Skeletal muscle satellite cell (primary cell): ENCODE measurements at regions not wholly inside any gene's neighbourhood (a gene's known extent, or its start where the extent isn't known, plus 50 kb on each side); places are given as distances from the start of the nearest gene placed in this dataset.
A peak's percentile ranks its signal among the peaks of the same experiment; 100 is the strongest.

ENCODE experiments used
- H3K27me3 ChIP-seq: 2 replicates; pipeline ENCODE4 v1.7.0; 2013; ENCODE audit warnings: low read length; ENCODE audit not compliant: control insufficient read depth, insufficient read depth
- H3K36me3 ChIP-seq: 2 replicates; pipeline ENCODE4 v1.7.0; 2013; ENCODE audit warnings: mild to moderate bottlenecking, control low read depth, low read length; ENCODE audit not compliant: insufficient read depth
- H3K4me1 ChIP-seq: 2 replicates; pipeline ENCODE4 v1.7.0; 2013; ENCODE audit warnings: low read length; ENCODE audit not compliant: control insufficient read depth, insufficient read depth
- H3K4me2 ChIP-seq: 2 replicates; pipeline ENCODE4 v1.7.0; 2013; ENCODE audit warnings: mild to moderate bottlenecking, low read length
- H3K4me3 ChIP-seq: 2 replicates; pipeline ENCODE4 v1.7.0; 2013; ENCODE audit warnings: low read length
- H3K9ac ChIP-seq: 2 replicates; pipeline ENCODE4 v1.7.0; 2013; ENCODE audit warnings: mild to moderate bottlenecking, low read depth, low read length, moderate library complexity
- H3K9me3 ChIP-seq: replicated peaks from 2 replicates; pipeline ENCODE4 v1.7.0; 2013; ENCODE audit warnings: mild to moderate bottlenecking, control low read depth, low read length

DNA sequence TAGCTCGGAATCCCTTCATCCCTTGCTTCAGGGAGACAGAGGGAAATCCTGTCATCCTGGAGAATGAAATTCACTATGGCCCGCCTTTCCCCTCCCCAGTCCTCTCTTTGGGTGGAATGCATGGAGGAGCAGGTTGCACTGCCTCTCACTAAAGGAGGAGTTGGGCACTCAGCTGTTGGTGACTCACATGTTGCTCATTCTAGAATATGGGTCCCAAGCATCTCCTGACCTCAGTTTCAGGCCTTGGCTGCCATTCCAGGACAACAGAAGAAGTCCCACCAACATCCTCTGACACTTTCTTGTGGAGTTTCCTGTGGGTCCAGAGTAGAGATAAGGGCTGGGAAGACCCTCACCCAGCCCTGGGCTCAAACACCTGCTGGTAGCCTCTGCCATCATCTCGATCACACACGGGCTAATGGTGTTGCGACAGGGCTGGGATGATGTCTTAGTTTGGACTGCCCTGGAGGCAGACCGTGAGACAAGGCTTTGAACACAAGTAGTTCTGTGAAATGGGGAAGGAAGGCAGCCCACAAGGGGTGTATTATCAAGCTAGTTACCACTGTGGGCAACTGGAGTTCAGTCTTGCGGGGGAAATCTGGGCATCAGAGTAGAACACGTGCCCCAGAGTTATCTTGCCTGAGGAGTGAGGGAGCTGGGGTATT, 52.4 kb upstream of the RNF24 start:
- Histone ChIP-seq H3K27me3 (no peaks in the 10 kb centered on the region), H3K36me3 (no peaks in the 10 kb centered on the region), H3K9ac (no peak overlapping the region), H3K4me1 (peaks cover 72% of the 10 kb centered on the region), H3K9me3 (no peaks in the 10 kb centered on the region), H3K4me2 (peak overlapping the region; percentile 30), H3K4me3 (no peak overlapping the region)

DNA sequence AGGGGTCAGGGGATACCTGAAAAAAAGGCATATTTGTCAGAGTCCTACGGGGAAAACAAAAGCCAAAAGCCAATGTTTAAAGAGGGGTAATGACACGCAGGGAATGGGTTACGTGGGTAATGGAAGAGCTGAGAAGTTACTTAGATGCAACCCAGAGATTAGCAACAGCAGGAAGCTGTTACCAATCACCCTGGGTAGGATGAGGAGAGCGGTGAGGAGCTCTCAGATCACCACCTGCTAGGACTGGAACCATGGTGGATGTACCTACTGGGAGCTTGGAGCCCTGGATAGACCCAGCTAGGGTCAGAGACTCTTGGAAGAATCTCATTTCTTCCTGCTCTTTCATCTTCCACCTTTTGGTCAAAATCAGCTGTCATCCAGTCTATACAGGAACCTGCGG, 51.2 kb upstream of the RNF24 start:
- H3K36me3 ChIP-seq, result no peaks in the 10 kb centered on the region
- H3K9ac ChIP-seq, result no peak overlapping the region
- peaks cover 72% of the 10 kb centered on the region for H3K4me1 ChIP-seq
- no peaks in the 10 kb centered on the region for H3K9me3 ChIP-seq
- no peak overlapping the region for H3K4me3 ChIP-seq
- H3K27me3 ChIP-seq, result no peaks in the 10 kb centered on the region
- H3K4me2 ChIP-seq, result no peak overlapping the region

DNA sequence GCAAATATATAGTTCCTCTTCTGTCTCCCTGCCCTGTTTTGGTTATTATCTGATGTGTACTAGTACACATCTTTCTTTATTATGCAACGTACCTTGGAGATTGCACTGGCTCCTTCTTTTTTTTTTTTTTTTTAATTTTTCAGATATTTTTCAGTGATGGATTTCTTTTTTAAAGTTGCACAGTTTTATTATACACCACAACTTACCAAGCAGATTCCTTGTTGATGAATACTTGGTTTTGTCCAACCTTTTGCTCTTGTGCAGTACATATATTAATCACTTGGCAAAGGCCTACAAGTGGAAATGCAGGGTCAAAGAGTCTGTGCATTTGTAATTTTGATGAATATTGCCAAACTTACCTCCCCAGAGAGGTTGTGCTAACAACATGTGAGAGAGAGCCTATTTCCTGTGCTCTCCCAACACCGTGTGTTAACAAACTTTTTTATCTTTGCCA, 50.1 kb upstream of the RNF24 start:
- peak overlapping the region; percentile 72 for H3K4me2 ChIP-seq
- H3K4me1 ChIP-seq, result peaks cover 72% of the 10 kb centered on the region
- no peaks in the 10 kb centered on the region for H3K27me3 ChIP-seq
- peak overlapping the region; percentile 26 for H3K4me3 ChIP-seq
- H3K9me3 ChIP-seq, result no peaks in the 10 kb centered on the region
- H3K36me3 ChIP-seq, result no peaks in the 10 kb centered on the region
- peak overlapping the region; percentile 66 for H3K9ac ChIP-seq
